ENCODE measurements at regions not wholly inside any gene's neighbourhood (a gene's known extent, or its start where the extent isn't known, plus 50 kb on each side); places are given as distances from the start of the nearest gene placed in this dataset.

- DNase-seq (ENCODE audit: low read depth) = no peak
Measured at GRCh38 chr7:144969787-144970186, 133.9 kb upstream of the TPK1 start.

GRCh38 chr7:144960763-144961162 is 124.9 kb upstream of the TPK1 start:
- no peak for DNase-seq (ENCODE audit: low read depth)

- no peak for DNase-seq (ENCODE audit: low read depth)
Measured at GRCh38 chr7:144957998-144958397, 122.1 kb upstream of the TPK1 start.

GRCh38 chr7:144955422-144955821 is 119.6 kb upstream of the TPK1 start:
- DNase-seq (ENCODE audit: low read depth) = no peak

- no peak for DNase-seq (ENCODE audit: low read depth)
Measured at GRCh38 chr7:144941127-144941526, 105.3 kb upstream of the TPK1 start.

- no peak for DNase-seq (ENCODE audit: low read depth)
Measured at GRCh38 chr7:144937199-144937598, 101.3 kb upstream of the TPK1 start.

GRCh38 chr7:144936314-144936713 is 100.5 kb upstream of the TPK1 start:
- no peak for DNase-seq (ENCODE audit: low read depth)

GRCh38 chr7:144910411-144910810 is 74.6 kb upstream of the TPK1 start:
- no peak for DNase-seq (ENCODE audit: low read depth)

- DNase-seq (ENCODE audit: low read depth) = no peak
Measured at GRCh38 chr7:144908943-144909556, 73.2 kb upstream of the TPK1 start.

GRCh38 chr7:144908324-144908723 is 72.5 kb upstream of the TPK1 start:
- no peak for DNase-seq (ENCODE audit: low read depth)

GRCh38 chr7:144907577-144907976 is 71.7 kb upstream of the TPK1 start:
- DNase-seq (ENCODE audit: low read depth) = no peak

GRCh38 chr7:144903201-144903600 is 67.3 kb upstream of the TPK1 start:
- peak; percentile 1 for DNase-seq (ENCODE audit: low read depth)

GRCh38 chr7:144892761-144893160 is 56.9 kb upstream of the TPK1 start:
- DNase-seq (ENCODE audit: low read depth) = no peak
